ENCODE measurements at regions not wholly inside any gene's neighbourhood (a gene's known extent, or its start where the extent isn't known, plus 50 kb on each side); places are given as distances from the start of the nearest gene placed in this dataset.

DNA sequence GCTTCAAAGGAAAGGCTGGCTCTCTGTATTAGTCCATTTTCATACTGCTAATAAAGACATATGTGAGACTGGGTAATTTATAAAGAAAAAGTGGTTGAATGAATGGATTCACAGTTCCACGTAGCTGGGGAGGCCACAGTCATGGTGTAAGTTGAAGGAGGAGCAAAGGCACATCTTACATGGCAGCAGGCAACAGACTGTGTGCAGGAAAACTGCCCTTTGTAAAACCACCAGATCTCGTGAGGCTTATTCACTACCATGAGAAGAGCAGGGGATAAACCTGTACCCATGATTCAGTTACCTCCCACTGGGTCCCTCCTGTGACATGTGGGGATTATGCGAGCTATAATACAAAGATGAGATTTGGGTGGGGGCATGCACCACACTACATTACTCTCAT, 1486.6 kb downstream of the PCDH7 start:
- no peak overlapping the region for H3K4me3 ChIP-seq (ENCODE audit: low read length)
- TF ChIP-seq, protein P1, sequence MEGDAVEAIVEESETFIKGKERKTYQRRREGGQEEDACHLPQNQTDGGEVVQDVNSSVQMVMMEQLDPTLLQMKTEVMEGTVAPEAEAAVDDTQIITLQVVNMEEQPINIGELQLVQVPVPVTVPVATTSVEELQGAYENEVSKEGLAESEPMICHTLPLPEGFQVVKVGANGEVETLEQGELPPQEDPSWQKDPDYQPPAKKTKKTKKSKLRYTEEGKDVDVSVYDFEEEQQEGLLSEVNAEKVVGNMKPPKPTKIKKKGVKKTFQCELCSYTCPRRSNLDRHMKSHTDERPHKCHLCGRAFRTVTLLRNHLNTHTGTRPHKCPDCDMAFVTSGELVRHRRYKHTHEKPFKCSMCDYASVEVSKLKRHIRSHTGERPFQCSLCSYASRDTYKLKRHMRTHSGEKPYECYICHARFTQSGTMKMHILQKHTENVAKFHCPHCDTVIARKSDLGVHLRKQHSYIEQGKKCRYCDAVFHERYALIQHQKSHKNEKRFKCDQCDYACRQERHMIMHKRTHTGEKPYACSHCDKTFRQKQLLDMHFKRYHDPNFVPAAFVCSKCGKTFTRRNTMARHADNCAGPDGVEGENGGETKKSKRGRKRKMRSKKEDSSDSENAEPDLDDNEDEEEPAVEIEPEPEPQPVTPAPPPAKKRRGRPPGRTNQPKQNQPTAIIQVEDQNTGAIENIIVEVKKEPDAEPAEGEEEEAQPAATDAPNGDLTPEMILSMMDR (conservative IDR thresholded peaks at IDR 0.05; ENCODE audit: low read depth, low read length), result no peak

DNA sequence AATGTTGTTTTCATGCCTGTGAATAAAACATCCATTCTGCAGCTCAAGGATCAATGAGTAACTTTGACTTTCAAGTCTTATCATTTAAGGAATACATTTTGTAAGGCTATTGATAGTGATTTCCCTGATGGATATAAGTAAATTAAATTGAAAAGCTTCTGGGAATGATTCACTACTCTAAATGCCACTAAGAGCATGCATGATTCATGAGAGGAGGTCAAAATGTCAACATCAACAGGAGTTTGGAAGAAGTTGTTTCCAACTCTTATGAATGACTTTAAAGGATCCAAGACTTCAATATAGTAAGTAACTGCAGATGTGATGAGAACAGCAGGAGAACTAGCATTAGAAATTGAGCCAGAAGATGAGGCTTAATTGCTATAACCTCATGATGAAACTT, 1487.3 kb downstream of the PCDH7 start:
- no peak for DNase-seq (ENCODE audit: low read depth)
- TF ChIP-seq, protein P1 (conservative IDR thresholded peaks at IDR 0.05; ENCODE audit: low read depth, low read length), result no peak
- H3K4me3 ChIP-seq (ENCODE audit: low read length), result no peak overlapping the region

More for the DNA sequence above, 1486.6 kb downstream of the PCDH7 start:
- no peak for DNase-seq (ENCODE audit: low read depth)

DNA sequence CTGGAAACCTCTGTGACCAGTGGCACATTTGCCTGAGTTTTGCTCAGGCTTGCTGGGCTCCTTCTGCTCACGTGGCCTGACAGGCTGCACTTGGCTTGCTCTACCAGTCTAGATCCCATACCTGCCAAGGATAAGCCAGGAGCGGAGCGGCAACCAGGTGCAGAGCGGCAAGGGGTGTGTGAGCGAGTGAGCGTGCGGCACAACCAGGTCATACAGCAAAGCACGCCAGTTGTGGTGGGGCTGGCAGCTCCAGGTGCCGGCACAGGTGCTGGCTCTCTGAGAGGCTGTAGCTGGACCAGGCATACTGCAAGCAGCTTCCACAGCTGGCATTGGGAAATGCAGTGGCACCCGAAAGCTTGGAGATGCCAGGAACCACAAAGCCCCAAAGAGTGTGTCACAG, 1495.1 kb downstream of the PCDH7 start:
- no peak for DNase-seq (ENCODE audit: low read depth)
- TF ChIP-seq, protein P1 (conservative IDR thresholded peaks at IDR 0.05; ENCODE audit: low read depth, low read length), result no peak
- no peak overlapping the region for H3K4me3 ChIP-seq (ENCODE audit: low read length)

DNA sequence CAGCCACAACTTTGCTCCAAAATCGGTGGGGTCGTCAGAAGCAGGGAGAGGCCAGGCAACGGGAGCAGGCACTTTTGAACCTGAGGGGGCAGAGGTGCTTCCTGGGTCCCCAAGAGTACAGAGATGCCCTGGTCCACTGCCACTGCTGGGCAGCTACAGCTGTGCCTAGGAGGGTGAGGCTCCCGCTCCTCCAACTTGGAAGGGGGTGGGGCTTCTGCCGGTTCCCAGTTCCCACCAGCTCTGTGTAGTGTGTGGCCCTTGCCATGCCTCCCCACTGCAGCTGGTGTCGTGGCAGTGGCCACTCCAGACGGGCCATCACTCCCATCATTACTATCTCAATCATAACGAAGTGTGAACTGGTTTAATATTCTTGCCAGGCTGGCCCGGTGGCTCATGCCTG, 1496.3 kb downstream of the PCDH7 start:
- TF ChIP-seq, protein P1 (conservative IDR thresholded peaks at IDR 0.05; ENCODE audit: low read depth, low read length), result no peak
- H3K4me3 ChIP-seq (ENCODE audit: low read length), result no peak overlapping the region
- DNase-seq (ENCODE audit: low read depth), result no peak

DNA sequence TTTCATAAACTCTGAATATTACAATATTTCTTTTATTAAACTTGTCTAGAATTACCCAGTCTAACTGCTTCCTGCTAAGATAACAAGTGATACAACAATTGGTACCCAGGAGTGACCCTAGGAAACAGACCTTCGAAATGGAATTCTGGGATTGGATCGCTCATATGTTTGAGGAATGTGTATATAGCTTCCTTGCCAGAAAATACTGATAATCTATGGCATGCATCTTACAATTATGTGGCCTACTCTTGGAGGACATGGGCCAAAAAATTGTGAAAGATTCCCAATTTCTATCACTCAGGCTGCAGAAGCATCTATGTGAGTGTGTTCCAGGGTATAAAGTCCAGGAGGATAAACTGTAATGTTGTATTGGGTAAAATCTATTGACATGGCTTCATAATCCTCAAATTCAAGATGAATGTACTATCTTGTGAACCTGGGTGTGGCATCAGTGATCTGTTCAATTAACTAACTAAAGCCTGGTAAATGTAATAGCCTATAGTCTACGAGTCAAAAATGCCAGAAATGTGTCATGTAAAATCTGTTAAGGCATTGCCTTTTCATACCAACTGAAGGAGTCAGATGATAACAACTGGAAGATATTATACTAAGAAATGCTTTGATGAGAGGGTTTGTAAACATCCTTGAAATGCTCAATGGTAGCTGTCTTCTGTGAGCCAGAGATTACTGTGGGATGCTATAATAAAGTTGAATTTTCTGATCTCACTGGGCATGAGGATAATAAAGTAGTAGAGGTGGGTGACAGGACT, 1499.3 kb downstream of the PCDH7 start:
- H3K4me3 ChIP-seq (ENCODE audit: low read length), result no peak overlapping the region
- TF ChIP-seq, protein P1 (conservative IDR thresholded peaks at IDR 0.05; ENCODE audit: low read depth, low read length), result no peak
- no peak for DNase-seq (ENCODE audit: low read depth)

DNA sequence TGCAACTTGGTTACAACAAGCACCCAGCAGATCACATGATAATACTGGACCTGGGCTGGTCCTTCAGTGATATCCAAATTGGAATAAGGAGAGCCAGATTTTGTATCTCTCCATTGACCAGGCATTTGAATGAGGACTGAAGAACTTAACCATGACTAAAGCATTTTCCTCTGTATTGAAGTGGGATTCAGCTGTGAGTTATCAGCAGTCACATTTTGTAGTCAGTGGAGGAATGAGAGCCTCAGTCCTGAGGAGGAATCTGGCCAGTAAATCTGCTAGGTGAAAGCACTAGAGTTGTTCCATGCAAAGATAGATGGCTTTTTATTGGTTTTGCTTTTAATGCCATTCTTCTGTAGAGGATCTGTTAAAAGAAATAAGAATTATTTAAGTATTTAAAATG, 1506.0 kb downstream of the PCDH7 start:
- peak; percentile 17 for DNase-seq (ENCODE audit: low read depth)
- H3K4me3 ChIP-seq (ENCODE audit: low read length), result no peak overlapping the region
- TF ChIP-seq, protein P1 (conservative IDR thresholded peaks at IDR 0.05; ENCODE audit: low read depth, low read length), result no peak

DNA sequence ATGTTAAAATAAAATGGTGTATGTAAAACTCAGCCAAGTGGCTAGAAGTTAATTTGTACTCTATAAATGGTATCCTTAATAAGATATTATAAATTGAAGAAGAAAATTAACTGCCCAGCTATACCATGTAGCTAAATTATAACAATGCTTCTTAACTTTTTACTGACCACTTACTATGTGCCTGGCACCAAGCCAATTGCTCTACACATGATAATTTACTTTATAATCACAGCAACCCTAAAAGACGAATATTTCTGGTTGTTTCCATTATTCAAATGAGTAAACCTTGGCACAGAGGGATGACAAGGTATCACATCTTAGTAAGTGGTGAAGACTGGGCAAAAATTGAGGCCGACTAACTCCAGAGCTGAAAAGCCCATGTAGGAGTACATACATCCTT, 1506.6 kb downstream of the PCDH7 start:
- DNase-seq (ENCODE audit: low read depth), result no peak
- TF ChIP-seq, protein P1 (conservative IDR thresholded peaks at IDR 0.05; ENCODE audit: low read depth, low read length), result no peak
- no peak overlapping the region for H3K4me3 ChIP-seq (ENCODE audit: low read length)

Data from retinal pigment epithelial cell (primary cell).